Right cardiac atrium (tissue), 5 donors: ENCODE measurements at regions not wholly inside any gene's neighbourhood (a gene's known extent, or its start where the extent isn't known, plus 50 kb on each side); places are given as distances from the start of the nearest gene placed in this dataset.

Experiments used
- ATAC-seq, 2 donors: fragments of 200-7000 bp; cut with Tn5 transposase; one replicate each; pipeline versions ENCODE4 v1.8.0 to v1.9.1; 2020; ENCODE audit warnings: moderate library complexity in 2 of 2, mild to moderate bottlenecking in 1 of 2
- DNase-seq, 3 donors: peaks; one replicate each; pipeline ENCODE4 v3.0.0-alpha.2; 2020
- H3K27ac ChIP-seq: one replicate; pipeline ENCODE4 v1.5.1; 2013; ENCODE audit warnings: mild to moderate bottlenecking, low read length, control low read depth, moderate library complexity
- H3K27me3 ChIP-seq: one replicate; pipeline ENCODE4 v1.6.1; 2013; ENCODE audit not compliant: control insufficient read depth, insufficient read depth
- H3K4me1 ChIP-seq: one replicate; pipeline ENCODE4 v1.6.1; 2013; ENCODE audit warnings: low read length; ENCODE audit not compliant: control insufficient read depth, insufficient read depth
- H3K4me3 ChIP-seq: one replicate; pipeline ENCODE4 v1.5.1; 2013; ENCODE audit warnings: low read length, control low read depth
- H3K9me3 ChIP-seq: one replicate; pipeline ENCODE4 v1.6.1; 2013; ENCODE audit warnings: low read length; ENCODE audit not compliant: control insufficient read depth
- WGBS: extraction: QIAGEN DNeasy Blood & Tissue Kit; methylation state at CpG from one replicate; pipeline ENCODE4 v1.1.7; 2013; 5-methylcytosine and 5-hydroxymethylcytosine counted together
- intact Hi-C, 4 donors: fragments of 100-400 bp; cut with DNase I; formaldehyde crosslinking; loops; one replicate each; pipeline versions ENCODE4 v1.11.0 to v1.14.0; 2022 to 2023
- donor health status: healthy with polysubstance abuse.
- donor health status: DM: no; HTN: yes; CAD: no.
- donor health status: DM: no; HTN: no; CAD: no.
- donor health status: DM: no; HTN: yes; CAD: no; lungs with severe emphysema.
- donor health status: DM: yes; HTN: yes; CAD: no.

DNA sequence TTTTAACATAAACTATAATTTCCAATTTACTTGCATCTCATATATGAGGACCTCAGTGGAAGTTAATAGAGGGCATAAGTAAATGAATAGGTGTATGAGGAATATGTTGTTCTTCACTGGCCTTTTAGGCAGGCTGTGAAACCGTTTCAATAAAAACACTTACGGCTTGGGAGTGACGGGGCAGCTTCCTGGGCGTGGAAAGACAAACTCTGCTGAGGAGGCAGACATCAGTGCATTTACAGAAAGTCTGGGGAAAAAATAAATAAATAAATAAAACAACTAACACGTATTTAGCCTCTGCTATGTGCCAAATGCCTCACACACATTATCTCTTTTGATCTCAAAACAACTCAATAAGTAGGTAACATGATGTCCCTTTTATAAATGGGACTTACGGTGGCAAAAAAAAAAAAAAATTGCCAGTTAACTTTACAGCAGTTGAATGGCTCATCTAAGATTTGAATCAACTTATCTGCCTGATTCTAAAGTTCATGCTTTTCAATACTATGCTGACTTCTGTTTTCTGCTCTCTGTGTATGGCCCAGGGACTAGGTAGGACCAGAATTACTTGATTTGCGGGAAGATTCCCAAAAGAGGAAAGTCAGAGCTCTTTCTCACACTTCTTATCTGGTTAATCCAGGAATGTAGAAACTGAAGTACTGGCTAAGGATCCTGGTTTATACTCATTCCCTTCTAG, 77.5 kb upstream of the LRATD1 start:
- WGBS = 65% methylated on average over 7 of the region's 7 CpGs
- Histone ChIP-seq H3K27ac (no peak overlapping the region), H3K4me1 (no peaks in the 10 kb centered on the region), H3K27me3 (no peaks in the 10 kb centered on the region), H3K9me3 (no peaks in the 10 kb centered on the region), H3K4me3 (no peak overlapping the region)
- DNase-seq = peak in 2 of 3 donors; percentile 20 to 40
- intact Hi-C loops = no loop called here
- ATAC-seq = peak in 1 of 2 donors; percentile 90

- 54% methylated on average over 1 of the region's 1 CpG for WGBS
- no peak for ATAC-seq
- Histone ChIP-seq H3K27ac (no peak overlapping the region), H3K9me3 (no peaks in the 10 kb centered on the region), H3K4me3 (no peak overlapping the region), H3K27me3 (no peaks in the 10 kb centered on the region), H3K4me1 (no peaks in the 10 kb centered on the region)
- DNase-seq = no peak
- intact Hi-C loops = no loop called here
These were observed 75.4 kb upstream of the LRATD1 start for GRCh38 chr2:14557111-14557510.

DNA sequence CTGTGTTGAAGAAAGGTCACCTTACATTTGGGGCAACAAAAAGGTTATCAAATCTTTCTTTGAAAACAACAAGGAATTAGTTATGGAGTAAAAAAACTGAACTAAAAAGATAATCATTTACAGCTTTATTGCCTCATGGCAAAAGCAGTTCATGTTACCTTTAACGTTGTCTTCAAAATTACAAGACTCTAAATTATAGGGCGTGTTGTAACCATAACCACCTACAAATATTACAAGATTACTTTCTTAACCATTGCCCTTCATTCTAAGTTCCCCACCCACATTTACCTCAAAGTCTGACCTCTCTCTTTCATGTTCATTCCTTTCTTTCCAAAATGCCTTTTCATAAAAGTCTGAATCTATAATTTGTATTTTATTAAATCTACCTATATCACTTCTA, 74.6 kb upstream of the LRATD1 start:
- H3K27ac ChIP-seq = no peak overlapping the region
- no peak for ATAC-seq
- no peaks in the 10 kb centered on the region for H3K27me3 ChIP-seq
- no peak overlapping the region for H3K4me3 ChIP-seq
- no peaks in the 10 kb centered on the region for H3K9me3 ChIP-seq
- intact Hi-C loops = no loop called here
- no peaks in the 10 kb centered on the region for H3K4me1 ChIP-seq
- no peak for DNase-seq
- WGBS = 82% methylated on average over 2 of the region's 2 CpGs

GRCh38 chr2:14558335-14558919, 74.1 kb upstream of the LRATD1 start:
- Histone ChIP-seq H3K27me3 (no peaks in the 10 kb centered on the region), H3K4me3 (no peak overlapping the region), H3K27ac (no peak overlapping the region), H3K9me3 (no peaks in the 10 kb centered on the region), H3K4me1 (no peaks in the 10 kb centered on the region)
- DNase-seq (no peak), ATAC-seq (no peak)
- intact Hi-C loops = no loop called here
- 72% methylated on average over 3 of the region's 3 CpGs for WGBS

DNA sequence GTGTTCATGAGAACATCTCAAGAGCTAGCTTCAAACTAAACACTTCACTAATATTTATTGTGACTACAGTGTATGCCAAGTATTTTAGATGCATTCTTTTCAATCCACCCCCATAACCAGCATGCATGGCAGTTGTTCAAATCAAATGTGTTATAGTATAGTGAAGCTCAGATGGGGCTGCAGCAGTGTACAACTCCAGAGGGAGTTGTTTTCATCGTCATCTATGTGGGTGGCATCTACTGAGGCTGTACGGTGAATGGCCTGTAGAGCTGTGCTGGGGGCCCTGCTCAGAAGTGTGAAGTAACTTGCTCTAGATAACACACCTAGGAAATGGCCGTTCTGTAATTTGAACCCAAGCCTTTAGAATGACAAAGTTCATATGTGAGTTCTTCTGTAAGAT, 71.8 kb upstream of the LRATD1 start:
- intact Hi-C loops = no loop called here
- 55% methylated on average over 3 of the region's 3 CpGs for WGBS

DNA sequence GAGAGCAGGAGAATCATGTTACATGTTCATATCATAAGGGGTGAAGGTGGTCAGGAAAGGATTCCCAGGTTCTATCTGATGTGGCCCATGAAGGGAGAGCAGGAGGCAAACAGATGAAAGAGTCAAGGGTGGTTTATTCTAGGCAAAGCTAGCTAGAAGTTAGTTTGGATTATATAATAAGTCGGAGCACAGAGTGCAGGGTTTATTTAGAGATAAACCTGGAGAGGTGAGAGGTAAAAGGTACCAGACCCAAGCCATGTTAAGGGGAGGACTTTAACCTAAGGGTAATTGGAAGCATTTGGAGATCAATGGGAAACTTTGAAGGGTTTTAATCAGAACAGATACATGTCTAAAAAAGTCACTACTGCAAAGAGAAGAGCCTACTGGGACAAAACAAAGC, 69.2 kb upstream of the LRATD1 start:
- H3K9me3 ChIP-seq = no peaks in the 10 kb centered on the region
- no peak for ATAC-seq
- no peaks in the 10 kb centered on the region for H3K4me1 ChIP-seq
- no peak for DNase-seq
- intact Hi-C loops = no loop called here
- no peak overlapping the region for H3K4me3 ChIP-seq
- H3K27me3 ChIP-seq = no peaks in the 10 kb centered on the region
- WGBS = 80% methylated on average over 1 of the region's 1 CpG
- H3K27ac ChIP-seq = no peak overlapping the region

More for the DNA sequence above, 71.8 kb upstream of the LRATD1 start:
- no peak overlapping the region for H3K4me3 ChIP-seq
- no peak overlapping the region for H3K27ac ChIP-seq
- ATAC-seq (no peak), DNase-seq (no peak)
- H3K4me1 ChIP-seq = no peaks in the 10 kb centered on the region
- no peaks in the 10 kb centered on the region for H3K9me3 ChIP-seq
- no peaks in the 10 kb centered on the region for H3K27me3 ChIP-seq

DNA sequence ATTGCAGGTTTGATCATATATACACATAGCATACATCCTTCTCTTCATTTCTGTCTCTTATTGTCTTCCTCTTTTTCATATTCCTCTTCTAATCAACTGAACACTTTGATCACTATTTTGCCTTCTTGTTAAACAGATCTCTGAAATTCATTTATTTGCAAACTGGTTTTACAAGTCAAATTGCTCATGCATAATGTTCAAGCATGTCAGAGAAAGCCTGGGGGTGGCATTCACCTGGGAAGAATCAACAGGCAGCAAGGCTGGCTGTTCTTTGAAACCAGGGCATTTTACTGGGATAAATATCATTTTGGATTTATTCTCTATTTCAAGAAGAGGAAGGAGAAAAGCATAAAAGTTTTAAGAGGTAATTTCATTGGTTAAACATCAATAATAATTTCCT, 66.9 kb upstream of the LRATD1 start:
- intact Hi-C loops = no loop called here
- no peak for DNase-seq
- Histone ChIP-seq H3K9me3 (no peaks in the 10 kb centered on the region), H3K27me3 (no peaks in the 10 kb centered on the region), H3K27ac (no peak overlapping the region), H3K4me3 (no peak overlapping the region), H3K4me1 (no peaks in the 10 kb centered on the region)
- ATAC-seq = no peak

GRCh38 chr2:14567561-14567960, 65.0 kb upstream of the LRATD1 start:
- Histone ChIP-seq H3K27ac (no peak overlapping the region), H3K27me3 (no peaks in the 10 kb centered on the region), H3K4me3 (no peak overlapping the region), H3K4me1 (no peaks in the 10 kb centered on the region), H3K9me3 (no peaks in the 10 kb centered on the region)
- 65% methylated on average over 1 of the region's 1 CpG for WGBS
- no peak for ATAC-seq
- intact Hi-C loops = no loop called here
- DNase-seq = no peak

DNA sequence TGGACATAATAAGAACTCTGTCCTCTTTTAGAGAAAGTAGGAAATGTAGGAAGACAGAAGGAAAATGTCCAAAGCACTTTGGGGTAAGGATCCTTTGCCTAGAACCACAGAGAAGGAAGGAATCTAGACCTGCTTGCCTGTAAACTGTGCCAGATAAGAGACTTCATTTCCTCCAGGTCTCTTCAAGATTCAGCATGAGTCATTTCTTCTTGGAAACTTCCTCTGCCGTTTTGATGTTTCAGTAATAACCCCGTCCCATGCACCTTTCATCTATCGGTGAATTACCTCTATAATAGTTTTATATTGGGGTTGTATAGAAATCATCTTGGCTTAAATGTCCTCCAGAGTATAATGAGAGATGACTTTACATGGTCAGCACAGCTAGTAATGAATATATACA, 63.2 kb upstream of the LRATD1 start:
- intact Hi-C loops = no loop called here
- no peak for DNase-seq
- peak in 1 of 2 donors; percentile 41 for ATAC-seq
- H3K27me3 ChIP-seq = no peaks in the 10 kb centered on the region
- no peaks in the 10 kb centered on the region for H3K9me3 ChIP-seq
- H3K4me3 ChIP-seq = no peak overlapping the region
- 61% methylated on average over 3 of the region's 3 CpGs for WGBS
- no peak overlapping the region for H3K27ac ChIP-seq
- no peaks in the 10 kb centered on the region for H3K4me1 ChIP-seq

DNA sequence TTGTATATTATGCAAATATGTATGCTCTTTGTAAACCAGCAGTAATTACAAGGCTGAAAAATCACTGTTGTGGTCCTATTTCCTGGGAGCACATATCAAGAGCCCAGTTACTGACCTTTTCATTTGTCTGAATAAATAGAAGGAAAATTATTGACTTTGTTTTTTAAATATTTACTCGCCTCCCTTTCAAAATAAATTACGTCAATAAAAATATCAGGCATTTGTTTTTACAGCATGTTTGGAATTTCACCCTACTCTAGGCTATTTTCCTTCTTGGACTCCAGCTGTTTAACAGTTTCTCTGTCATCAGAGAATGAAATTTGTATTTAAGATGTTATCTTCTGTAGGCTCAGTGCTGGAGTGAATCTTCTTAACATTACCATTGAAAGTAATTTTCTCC, 59.9 kb upstream of the LRATD1 start:
- H3K4me3 ChIP-seq = no peak overlapping the region
- WGBS = 86% methylated on average over 2 of the region's 2 CpGs
- no peak for ATAC-seq
- H3K4me1 ChIP-seq = no peaks in the 10 kb centered on the region
- H3K9me3 ChIP-seq = no peaks in the 10 kb centered on the region
- no peaks in the 10 kb centered on the region for H3K27me3 ChIP-seq
- no peak for DNase-seq
- H3K27ac ChIP-seq = no peak overlapping the region
- intact Hi-C loops = no loop called here

- no peak for ATAC-seq
- Histone ChIP-seq H3K27me3 (no peaks in the 10 kb centered on the region), H3K27ac (no peak overlapping the region), H3K9me3 (no peaks in the 10 kb centered on the region), H3K4me1 (no peaks in the 10 kb centered on the region), H3K4me3 (no peak overlapping the region)
- no peak for DNase-seq
- 70% methylated on average over 4 of the region's 4 CpGs for WGBS
- intact Hi-C loops = no loop called here
These were observed 54.7 kb upstream of the LRATD1 start for GRCh38 chr2:14577843-14578242.
